Loucy (cell line): ENCODE measurements at regions not wholly inside any gene's neighbourhood (a gene's known extent, or its start where the extent isn't known, plus 50 kb on each side); places are given as distances from the start of the nearest gene placed in this dataset.

Experiments used
- H2AFZ ChIP-seq: fragments of 200-600 bp; sonication (generic); 2 replicates; pipeline ENCODE4 v1.6.0; 2016; ENCODE audit warnings: antibody characterized with exemption, mild to moderate bottlenecking, low read length, moderate library complexity
- H3F3A ChIP-seq: fragments of 200-600 bp; 2 replicates; pipeline ENCODE4 v1.6.0; 2016; ENCODE audit warnings: antibody characterized with exemption, low read depth, mild to moderate bottlenecking
- H3K27me3 ChIP-seq: fragments of 200-600 bp; sonication (generic); 2 replicates; pipeline ENCODE4 v1.6.1; 2014; ENCODE audit warnings: low read length, mild to moderate bottlenecking; ENCODE audit not compliant: insufficient read depth, poor library complexity, severe bottlenecking
- H3K36me3 ChIP-seq: fragments of 200-600 bp; sonication (generic); 2 replicates; pipeline ENCODE4 v1.6.1; 2016; ENCODE audit warnings: low read length; ENCODE audit not compliant: insufficient read depth
- H3K4me1 ChIP-seq: fragments of 200-600 bp; sonication (generic); 2 replicates; pipeline ENCODE4 v1.5.1; 2014; ENCODE audit warnings: low read length, mild to moderate bottlenecking; ENCODE audit not compliant: insufficient read depth, poor library complexity, severe bottlenecking
- H3K4me2 ChIP-seq: fragments of 200-600 bp; sonication (generic); 2 replicates; pipeline ENCODE4 v1.6.0; 2014; ENCODE audit warnings: antibody characterized with exemption, low read length, low read depth, mild to moderate bottlenecking; ENCODE audit not compliant: poor library complexity, severe bottlenecking
- H3K4me3 ChIP-seq: fragments of 200-600 bp; sonication (generic); 2 replicates; pipeline ENCODE4 v1.5.1; 2014; ENCODE audit warnings: low read length, mild to moderate bottlenecking, mixed read lengths; ENCODE audit not compliant: poor library complexity, severe bottlenecking
- H3K79me2 ChIP-seq: fragments of 200-600 bp; sonication (generic); 2 replicates; pipeline ENCODE4 v1.6.1; 2014; ENCODE audit warnings: low read length; ENCODE audit not compliant: insufficient read depth
- H3K9ac ChIP-seq: fragments of 200-600 bp; sonication (generic); 2 replicates; pipeline ENCODE4 v1.6.0; 2014; ENCODE audit warnings: mild to moderate bottlenecking, low read depth, low read length, moderate library complexity; ENCODE audit not compliant: poor library complexity, severe bottlenecking
- H3K9me2 ChIP-seq: fragments of 200-600 bp; sonication (generic); replicated peaks from 2 replicates; pipeline ENCODE4 v1.6.1; 2016; ENCODE audit warnings: low read depth, low read length, mixed read lengths
- H3K9me3 ChIP-seq: fragments of 200-600 bp; sonication (generic); 2 replicates; pipeline ENCODE4 v1.6.1; 2014; ENCODE audit warnings: mild to moderate bottlenecking, antibody characterized with exemption, low read length, low read depth; ENCODE audit not compliant: insufficient read depth
- H4K20me1 ChIP-seq: fragments of 200-600 bp; sonication (generic); 2 replicates; pipeline ENCODE4 v1.6.0; 2014; ENCODE audit warnings: antibody characterized with exemption, low read length, mild to moderate bottlenecking; ENCODE audit not compliant: insufficient read depth, poor library complexity, severe bottlenecking
- EZH2phosphoT487 ChIP-seq: fragments of 200-600 bp; IDR thresholded peaks from 2 replicates; pipeline ENCODE4 v1.6.1; 2018; ENCODE audit warnings: antibody characterized with exemption, mild to moderate bottlenecking, moderate library complexity, borderline replicate concordance
- TF ChIP-seq, protein P1 (sequence below): fragments of 200-600 bp; sonication (generic); conservative IDR thresholded peaks from 2 replicates; pipeline ENCODE4 v1.5.1; 2014; ENCODE audit warnings: mild to moderate bottlenecking, antibody characterized with exemption, low read length

DNA sequence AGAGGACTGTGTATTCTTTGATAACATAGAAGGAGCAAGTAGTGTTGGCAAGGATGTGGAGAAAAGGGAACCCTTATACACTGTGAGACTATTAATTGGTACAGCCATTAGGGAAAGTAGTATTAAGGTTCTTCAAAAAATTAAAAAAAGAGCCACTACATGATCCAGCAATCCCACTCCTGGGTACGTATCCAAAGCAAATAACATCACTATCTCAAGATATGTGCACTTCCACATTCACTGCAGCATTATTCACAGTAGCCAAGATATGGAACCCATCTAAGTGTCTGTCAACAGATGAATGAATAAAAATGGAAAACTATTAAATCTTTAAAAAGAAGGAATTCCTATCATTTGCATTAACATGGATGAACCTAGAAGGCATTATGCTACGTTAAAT, 693.2 kb upstream of the RIOK2 start:
- H3K9me3 ChIP-seq, result no peaks in the 10 kb centered on the region
- no peaks in the 10 kb centered on the region for H4K20me1 ChIP-seq
- no peak overlapping the region for H3K4me2 ChIP-seq
- no peaks in the 10 kb centered on the region for H3K4me1 ChIP-seq
- no peaks in the 10 kb centered on the region for H3K36me3 ChIP-seq
- no peak overlapping the region for H3K9ac ChIP-seq
- H3F3A ChIP-seq, result no peaks in the 10 kb centered on the region
- no peak overlapping the region for H3K4me3 ChIP-seq
- H3K79me2 ChIP-seq, result no peaks in the 10 kb centered on the region
- TF ChIP-seq, protein P1, sequence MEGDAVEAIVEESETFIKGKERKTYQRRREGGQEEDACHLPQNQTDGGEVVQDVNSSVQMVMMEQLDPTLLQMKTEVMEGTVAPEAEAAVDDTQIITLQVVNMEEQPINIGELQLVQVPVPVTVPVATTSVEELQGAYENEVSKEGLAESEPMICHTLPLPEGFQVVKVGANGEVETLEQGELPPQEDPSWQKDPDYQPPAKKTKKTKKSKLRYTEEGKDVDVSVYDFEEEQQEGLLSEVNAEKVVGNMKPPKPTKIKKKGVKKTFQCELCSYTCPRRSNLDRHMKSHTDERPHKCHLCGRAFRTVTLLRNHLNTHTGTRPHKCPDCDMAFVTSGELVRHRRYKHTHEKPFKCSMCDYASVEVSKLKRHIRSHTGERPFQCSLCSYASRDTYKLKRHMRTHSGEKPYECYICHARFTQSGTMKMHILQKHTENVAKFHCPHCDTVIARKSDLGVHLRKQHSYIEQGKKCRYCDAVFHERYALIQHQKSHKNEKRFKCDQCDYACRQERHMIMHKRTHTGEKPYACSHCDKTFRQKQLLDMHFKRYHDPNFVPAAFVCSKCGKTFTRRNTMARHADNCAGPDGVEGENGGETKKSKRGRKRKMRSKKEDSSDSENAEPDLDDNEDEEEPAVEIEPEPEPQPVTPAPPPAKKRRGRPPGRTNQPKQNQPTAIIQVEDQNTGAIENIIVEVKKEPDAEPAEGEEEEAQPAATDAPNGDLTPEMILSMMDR, result no peak
- TF ChIP-seq EZH2phosphoT487, result no peak
- no peaks in the 10 kb centered on the region for H3K9me2 ChIP-seq
- no peaks in the 10 kb centered on the region for H3K27me3 ChIP-seq
- no peak overlapping the region for H2AFZ ChIP-seq

DNA sequence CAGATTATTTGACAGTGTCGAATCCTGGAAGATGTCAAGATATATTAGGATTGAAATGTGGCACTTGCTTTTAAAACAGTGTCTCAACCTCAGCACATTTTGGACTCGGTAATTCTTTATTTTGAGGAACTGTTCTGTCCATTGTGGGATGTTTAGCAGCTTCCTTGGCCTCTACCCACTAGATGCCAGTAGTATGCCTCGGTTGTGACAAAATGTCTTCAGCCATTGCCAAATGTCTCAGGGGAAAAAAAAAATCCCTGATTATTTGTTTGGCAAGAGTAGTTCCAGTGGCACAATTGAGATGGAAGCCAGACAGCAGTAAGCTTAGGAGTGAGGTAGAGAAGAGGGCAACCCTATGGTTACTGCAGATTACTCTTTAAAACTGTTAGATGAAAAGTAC, 694.5 kb upstream of the RIOK2 start:
- Histone ChIP-seq H2AFZ (no peak overlapping the region), H3K27me3 (no peaks in the 10 kb centered on the region), H4K20me1 (no peaks in the 10 kb centered on the region), H3K4me1 (no peaks in the 10 kb centered on the region), H3K4me2 (no peak overlapping the region), H3K79me2 (no peaks in the 10 kb centered on the region), H3K36me3 (no peaks in the 10 kb centered on the region), H3K9ac (no peak overlapping the region), H3K9me3 (no peaks in the 10 kb centered on the region), H3K4me3 (no peak overlapping the region), H3K9me2 (no peaks in the 10 kb centered on the region), H3F3A (no peaks in the 10 kb centered on the region)
- no peak for TF ChIP-seq EZH2phosphoT487
- TF ChIP-seq, protein P1, result no peak

GRCh38 chr5:97888439-97888838, 705.4 kb upstream of the RIOK2 start:
- Histone ChIP-seq H4K20me1 (no peaks in the 10 kb centered on the region), H3K9ac (no peak overlapping the region), H3K27me3 (no peaks in the 10 kb centered on the region), H3K4me2 (no peak overlapping the region), H3K9me2 (no peaks in the 10 kb centered on the region), H3F3A (no peaks in the 10 kb centered on the region), H3K36me3 (no peaks in the 10 kb centered on the region), H2AFZ (no peak overlapping the region), H3K9me3 (no peaks in the 10 kb centered on the region), H3K79me2 (no peaks in the 10 kb centered on the region), H3K4me3 (no peak overlapping the region), H3K4me1 (no peaks in the 10 kb centered on the region)
- no peak for TF ChIP-seq EZH2phosphoT487
- TF ChIP-seq, protein P1, result no peak
